ENCODE measurements at regions not wholly inside any gene's neighbourhood (a gene's known extent, or its start where the extent isn't known, plus 50 kb on each side); places are given as distances from the start of the nearest gene placed in this dataset.

DNA sequence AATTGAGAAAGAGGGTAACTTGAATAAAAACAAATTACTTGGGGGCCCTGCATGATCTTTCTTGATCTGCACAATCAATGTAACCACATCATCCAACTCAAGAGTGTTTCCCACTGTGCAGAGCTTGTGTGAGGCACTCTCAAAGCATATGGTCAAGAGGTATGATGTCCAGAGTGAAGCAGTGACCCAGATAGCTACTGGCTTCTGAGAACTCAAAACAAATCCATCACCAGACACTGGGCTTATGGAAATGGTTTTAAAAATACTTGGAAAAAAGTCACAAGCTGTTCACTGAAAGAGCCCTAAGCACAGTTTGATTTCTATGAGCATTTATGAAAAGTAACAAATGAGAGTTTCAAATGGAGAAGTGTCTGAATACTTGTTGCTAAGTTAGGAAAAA is 361.0 kb downstream of the GRXCR1 start:
- no peaks in the 10 kb centered on the region for H3K4me1 ChIP-seq (ENCODE audit: control insufficient read depth, extremely low read depth, insufficient read depth, low read length)
- no peaks in the 10 kb centered on the region for H4K20me1 ChIP-seq (ENCODE audit: control insufficient read depth, extremely low read depth, insufficient read depth, low read length)
- no peaks in the 10 kb centered on the region for H3K27me3 ChIP-seq (ENCODE audit: control insufficient read depth, insufficient read depth, low read length)
- TF ChIP-seq EZH2 (IDR thresholded peaks at IDR 0.05; ENCODE audit: low read length, missing control alignments) (no peak), CTCF (conservative IDR thresholded peaks at IDR 0.05 in 1 of 2, IDR thresholded peaks at IDR 0.05 in 1 of 2; ENCODE audit: low read depth in 1 of 2, low read length in 2 of 2) (no peak)
- H3K27ac ChIP-seq (ENCODE audit: insufficient read depth, low read length) = no peak overlapping the region
- no peaks in the 10 kb centered on the region for H3K36me3 ChIP-seq (ENCODE audit: control insufficient read depth, insufficient read depth, low read length)
- H3K4me2 ChIP-seq (ENCODE audit: extremely low read depth, insufficient read depth, low read length) = no peak overlapping the region
- H3K4me3 ChIP-seq (replicated peaks in 1 of 4; ENCODE audit: control extremely low read depth in 1 of 4, insufficient read depth in 1 of 4, low read depth in 3 of 4, low read length in 4 of 4) = no peak overlapping the region
- DNase-seq (ENCODE audit: low read depth in 2 of 2) = no peak
- H2AFZ ChIP-seq (ENCODE audit: low read length) = no peak overlapping the region
- H3K9ac ChIP-seq (ENCODE audit: insufficient read depth, low read length) = no peak overlapping the region
- no peaks in the 10 kb centered on the region for H3K79me2 ChIP-seq (ENCODE audit: control insufficient read depth, insufficient read depth, low read length)
- no peaks in the 10 kb centered on the region for H3K9me3 ChIP-seq (ENCODE audit: control insufficient read depth, insufficient read depth, low read depth, low read length)

DNA sequence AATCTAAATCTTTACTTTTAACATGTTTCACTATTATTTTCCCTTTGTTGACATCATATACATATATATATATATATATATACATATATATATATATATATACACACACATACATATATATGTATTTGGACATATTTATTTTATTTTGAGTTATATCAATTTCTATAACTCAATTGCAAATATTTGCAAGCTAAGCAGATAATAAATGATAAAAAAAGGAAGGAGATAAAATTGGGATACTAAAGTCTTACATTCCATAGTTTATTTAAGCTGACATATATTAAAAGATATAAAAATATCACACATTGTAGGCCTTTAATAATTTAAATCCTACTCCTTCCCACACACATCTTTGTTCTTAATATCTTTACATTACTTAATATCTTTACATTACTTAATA is 372.2 kb downstream of the GRXCR1 start:
- no peak overlapping the region for H3K4me3 ChIP-seq (replicated peaks in 1 of 4; ENCODE audit: control extremely low read depth in 1 of 4, insufficient read depth in 1 of 4, low read depth in 3 of 4, low read length in 4 of 4)
- no peaks in the 10 kb centered on the region for H3K9me3 ChIP-seq (ENCODE audit: control insufficient read depth, insufficient read depth, low read depth, low read length)
- no peaks in the 10 kb centered on the region for H3K27me3 ChIP-seq (ENCODE audit: control insufficient read depth, insufficient read depth, low read length)
- H3K27ac ChIP-seq (ENCODE audit: insufficient read depth, low read length) = no peak overlapping the region
- no peak for DNase-seq (ENCODE audit: low read depth in 2 of 2)
- H3K9ac ChIP-seq (ENCODE audit: insufficient read depth, low read length) = no peak overlapping the region
- no peaks in the 10 kb centered on the region for H3K36me3 ChIP-seq (ENCODE audit: control insufficient read depth, insufficient read depth, low read length)
- H3K79me2 ChIP-seq (ENCODE audit: control insufficient read depth, insufficient read depth, low read length) = no peaks in the 10 kb centered on the region
- H4K20me1 ChIP-seq (ENCODE audit: control insufficient read depth, extremely low read depth, insufficient read depth, low read length) = no peaks in the 10 kb centered on the region
- no peak overlapping the region for H2AFZ ChIP-seq (ENCODE audit: low read length)
- H3K4me1 ChIP-seq (ENCODE audit: control insufficient read depth, extremely low read depth, insufficient read depth, low read length) = no peaks in the 10 kb centered on the region
- H3K4me2 ChIP-seq (ENCODE audit: extremely low read depth, insufficient read depth, low read length) = no peak overlapping the region
- TF ChIP-seq EZH2 (IDR thresholded peaks at IDR 0.05; ENCODE audit: low read length, missing control alignments) = no peak
- no peak for TF ChIP-seq CTCF (conservative IDR thresholded peaks at IDR 0.05 in 1 of 2, IDR thresholded peaks at IDR 0.05 in 1 of 2; ENCODE audit: low read depth in 1 of 2, low read length in 2 of 2)

- H3K4me2 ChIP-seq (ENCODE audit: extremely low read depth, insufficient read depth, low read length) = no peak overlapping the region
- no peak overlapping the region for H3K27ac ChIP-seq (ENCODE audit: insufficient read depth, low read length)
- H2AFZ ChIP-seq (ENCODE audit: low read length) = no peak overlapping the region
- TF ChIP-seq EZH2 (IDR thresholded peaks at IDR 0.05; ENCODE audit: low read length, missing control alignments) (no peak), CTCF (conservative IDR thresholded peaks at IDR 0.05 in 1 of 2, IDR thresholded peaks at IDR 0.05 in 1 of 2; ENCODE audit: low read depth in 1 of 2, low read length in 2 of 2) (no peak)
- H3K9ac ChIP-seq (ENCODE audit: insufficient read depth, low read length) = no peak overlapping the region
- no peaks in the 10 kb centered on the region for H3K36me3 ChIP-seq (ENCODE audit: control insufficient read depth, insufficient read depth, low read length)
- no peaks in the 10 kb centered on the region for H3K79me2 ChIP-seq (ENCODE audit: control insufficient read depth, insufficient read depth, low read length)
- no peaks in the 10 kb centered on the region for H3K27me3 ChIP-seq (ENCODE audit: control insufficient read depth, insufficient read depth, low read length)
- H3K4me1 ChIP-seq (ENCODE audit: control insufficient read depth, extremely low read depth, insufficient read depth, low read length) = peaks cover 5% of the 10 kb centered on the region
- no peaks in the 10 kb centered on the region for H3K9me3 ChIP-seq (ENCODE audit: control insufficient read depth, insufficient read depth, low read depth, low read length)
- H4K20me1 ChIP-seq (ENCODE audit: control insufficient read depth, extremely low read depth, insufficient read depth, low read length) = no peaks in the 10 kb centered on the region
- DNase-seq (ENCODE audit: low read depth in 2 of 2) = no peak
- no peak overlapping the region for H3K4me3 ChIP-seq (replicated peaks in 1 of 4; ENCODE audit: control extremely low read depth in 1 of 4, insufficient read depth in 1 of 4, low read depth in 3 of 4, low read length in 4 of 4)
Measured at GRCh38 chr4:43271946-43272345, 379.4 kb downstream of the GRXCR1 start.
